GM13977 (cell line): ENCODE measurements at regions not wholly inside any gene's neighbourhood (a gene's known extent, or its start where the extent isn't known, plus 50 kb on each side); places are given as distances from the start of the nearest gene placed in this dataset.

Experiments
- DNase-seq: peaks from one replicate; pipeline ENCODE4 v3.0.0; 2012; ENCODE audit warnings: low spot score
- CTCF ChIP-seq: IDR thresholded peaks from 2 replicates; pipeline ENCODE4 v1.5.1; 2012; ENCODE audit warnings: mild to moderate bottlenecking, control low read depth; ENCODE audit not compliant: insufficient read depth; ENCODE audit errors: extremely low read depth, missing control alignments
- in situ Hi-C: fragments of 300-500 bp; cut with MboI; formaldehyde crosslinking; loops from one replicate; pipeline ENCODE4 v1.12.0; 2022; ENCODE audit warnings: low sequenced_read_pairs, low pct_unique_long_range_greater_than_20kb, mixed read lengths, inconsistent platforms; ENCODE audit not compliant: unreplicated experiment

GRCh38 chr6:4466769-4467480 is 309.3 kb upstream of the CDYL start:
- in situ Hi-C loops: no loop called here
- no peak for DNase-seq
- no peak for TF ChIP-seq CTCF

GRCh38 chr6:4466261-4466660 is 309.9 kb upstream of the CDYL start:
- in situ Hi-C loops: no loop called here
- no peak for DNase-seq
- TF ChIP-seq CTCF: no peak

DNA sequence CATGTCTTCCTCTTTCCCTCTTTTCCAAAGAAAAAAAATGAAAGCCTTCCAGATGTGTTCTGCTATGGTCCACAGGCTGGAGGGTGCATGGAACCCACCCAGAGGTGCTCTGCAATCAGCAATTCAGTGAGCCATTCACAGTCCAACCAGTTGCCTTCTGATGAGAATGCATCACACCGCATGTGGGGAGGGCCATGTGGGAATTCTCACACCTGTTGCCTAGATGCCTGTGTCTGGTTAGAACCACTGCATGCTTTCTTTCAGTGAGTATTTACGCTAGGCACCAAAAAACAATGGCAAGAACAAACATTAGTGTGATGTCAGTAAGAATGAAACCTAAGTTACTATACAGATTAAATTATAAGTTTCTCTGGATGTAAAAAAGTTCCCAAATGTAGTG is 311.6 kb upstream of the CDYL start:
- in situ Hi-C loops: no loop called here
- TF ChIP-seq CTCF: no peak
- DNase-seq: no peak

DNA sequence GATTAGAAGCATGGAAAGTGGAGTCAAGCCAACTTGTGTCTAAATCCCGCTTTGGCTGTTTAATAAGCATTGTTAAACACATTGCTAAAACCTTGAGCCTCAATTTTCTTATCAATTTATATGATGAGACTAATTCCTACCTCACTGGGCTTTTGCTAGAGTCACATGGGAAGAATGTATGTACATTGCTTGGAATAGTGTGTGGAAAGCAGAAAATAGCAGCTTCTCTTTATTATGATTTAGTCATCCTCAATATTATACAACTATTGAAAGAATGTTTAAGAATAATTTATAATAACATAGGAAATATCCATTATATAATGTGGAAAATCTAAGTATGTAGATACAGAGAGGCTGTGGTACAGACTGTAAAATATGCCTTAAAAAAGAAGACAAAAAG is 313.0 kb upstream of the CDYL start:
- in situ Hi-C loops: no loop called here
- TF ChIP-seq CTCF: no peak
- DNase-seq: no peak

GRCh38 chr6:4460586-4461475 is 315.4 kb upstream of the CDYL start:
- no peak for TF ChIP-seq CTCF
- no peak for DNase-seq
- in situ Hi-C loops: no loop called here

DNA sequence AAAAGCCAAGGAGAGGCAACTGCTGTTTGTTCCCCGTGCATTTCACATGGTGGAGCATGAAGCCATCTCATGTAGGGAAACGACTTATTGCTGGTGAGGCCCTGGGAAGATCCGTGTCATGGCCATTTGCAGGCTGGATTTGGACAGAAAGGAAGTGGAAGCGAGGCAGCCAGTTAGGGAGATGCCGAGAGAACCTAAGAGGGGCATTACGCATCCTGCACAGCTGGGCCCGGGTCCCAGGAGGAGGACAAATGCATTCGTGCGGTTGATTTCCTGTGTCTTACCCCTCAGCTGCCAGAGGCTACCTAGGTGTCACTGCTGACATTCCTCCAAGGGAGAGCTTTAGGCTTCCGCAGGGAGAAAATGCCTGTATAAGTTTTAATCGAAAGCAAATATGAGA is 316.2 kb upstream of the CDYL start:
- in situ Hi-C loops: no loop called here
- TF ChIP-seq CTCF: no peak
- no peak for DNase-seq
